ENCODE measurements at regions not wholly inside any gene's neighbourhood (a gene's known extent, or its start where the extent isn't known, plus 50 kb on each side); places are given as distances from the start of the nearest gene placed in this dataset.

GRCh38 chr12:43169115-43169681, 382.8 kb downstream of the ADAMTS20 start:
- DNase-seq = no peak

- DNase-seq = no peak
Measured at GRCh38 chr12:43167691-43168090, 384.3 kb downstream of the ADAMTS20 start.

GRCh38 chr12:43165351-43165750, 386.7 kb downstream of the ADAMTS20 start:
- no peak for DNase-seq

- no peak for DNase-seq
Measured at GRCh38 chr12:43162138-43162537, 389.9 kb downstream of the ADAMTS20 start.

GRCh38 chr12:43159506-43159905, 392.5 kb downstream of the ADAMTS20 start:
- DNase-seq = no peak

GRCh38 chr12:43158126-43158525, 393.9 kb downstream of the ADAMTS20 start:
- no peak for DNase-seq

- no peak for DNase-seq
Measured at GRCh38 chr12:43155376-43155775, 396.6 kb downstream of the ADAMTS20 start.

GRCh38 chr12:43154498-43155045, 397.4 kb downstream of the ADAMTS20 start:
- no peak for DNase-seq

- no peak for DNase-seq
Measured at GRCh38 chr12:43151441-43151981, 400.5 kb downstream of the ADAMTS20 start.

- no peak for DNase-seq
Measured at GRCh38 chr12:43148691-43149090, 403.3 kb downstream of the ADAMTS20 start.

GRCh38 chr12:43147878-43148277, 404.1 kb downstream of the ADAMTS20 start:
- DNase-seq = no peak

- no peak for DNase-seq
Measured at GRCh38 chr12:43145481-43145880, 406.5 kb downstream of the ADAMTS20 start.

GRCh38 chr12:43143278-43143677, 408.7 kb downstream of the ADAMTS20 start:
- DNase-seq = no peak

- no peak for DNase-seq
Measured at GRCh38 chr12:43132291-43132690, 419.7 kb downstream of the ADAMTS20 start.

GRCh38 chr12:43131301-43131700, 420.7 kb downstream of the ADAMTS20 start:
- no peak for DNase-seq

- DNase-seq = no peak
Measured at GRCh38 chr12:43127886-43128549, 424.0 kb downstream of the ADAMTS20 start.

- DNase-seq = no peak
Measured at GRCh38 chr12:43126652-43127375, 425.2 kb downstream of the ADAMTS20 start.

GRCh38 chr12:43123461-43123860, 428.5 kb downstream of the ADAMTS20 start:
- DNase-seq = no peak

GRCh38 chr12:43120150-43120549, 431.9 kb downstream of the ADAMTS20 start:
- DNase-seq = no peak

- no peak for DNase-seq
Measured at GRCh38 chr12:43118881-43119280, 433.1 kb downstream of the ADAMTS20 start.

- DNase-seq = no peak
Measured at GRCh38 chr12:43118234-43118633, 433.8 kb downstream of the ADAMTS20 start.

- DNase-seq = no peak
Measured at GRCh38 chr12:43117226-43117930, 434.6 kb downstream of the ADAMTS20 start.

Data from activated effector memory CD4-positive, alpha-beta T cell treated with anti-CD3 and anti-CD28 coated beads, Interleukin-2, amount 50 U/mL, for 16 hours (primary cell).